ENCODE measurements at regions not wholly inside any gene's neighbourhood (a gene's known extent, or its start where the extent isn't known, plus 50 kb on each side); places are given as distances from the start of the nearest gene placed in this dataset.
A peak's percentile ranks its signal among the peaks of the same experiment; 100 is the strongest.

- FAIRE-seq: no peak
Observed at GRCh38 chr19:31179471-31179852, 169.8 kb downstream of the TSHZ3 start.

GRCh38 chr19:31178833-31179470, 170.3 kb downstream of the TSHZ3 start:
- H3K9me3 ChIP-seq: no peaks in the 10 kb centered on the region
- H3K27ac ChIP-seq: no peak overlapping the region
- intact Hi-C loops (cut with DNase I): no loop called here
- H3K4me1 ChIP-seq: no peaks in the 10 kb centered on the region
- no peak for TF ChIP-seq CTCF (IDR thresholded peaks at IDR 0.05)
- 44 to 45% methylated on average over 1 of the region's 1 CpG for WGBS, 2 donors
- ATAC-seq: no peak
- no peak overlapping the region for H3K4me3 ChIP-seq
- no peak for DNase-seq
- H3K36me3 ChIP-seq: no peaks in the 10 kb centered on the region
- H3K27me3 ChIP-seq: no peaks in the 10 kb centered on the region
- FAIRE-seq: no peak

More at GRCh38 chr19:31179471-31179852, 169.8 kb downstream of the TSHZ3 start:
- WGBS, 2 donors: 56 to 58% methylated on average over 1 of the region's 1 CpG
- no peak overlapping the region for H3K27ac ChIP-seq
- TF ChIP-seq CTCF (IDR thresholded peaks at IDR 0.05): no peak
- DNase-seq (no peak), ATAC-seq (no peak)
- H3K4me3 ChIP-seq: no peak overlapping the region
- no peaks in the 10 kb centered on the region for H3K36me3 ChIP-seq
- no peaks in the 10 kb centered on the region for H3K4me1 ChIP-seq
- H3K27me3 ChIP-seq: no peaks in the 10 kb centered on the region
- no peaks in the 10 kb centered on the region for H3K9me3 ChIP-seq
- intact Hi-C loops (cut with DNase I): no loop called here

GRCh38 chr19:31177246-31177645, 172.0 kb downstream of the TSHZ3 start:
- intact Hi-C loops (cut with DNase I): no loop called here
- FAIRE-seq (no peak), DNase-seq (no peak), ATAC-seq (no peak)
- Histone ChIP-seq H3K4me1 (no peaks in the 10 kb centered on the region), H3K27ac (no peak overlapping the region), H3K27me3 (no peaks in the 10 kb centered on the region), H3K9me3 (no peaks in the 10 kb centered on the region), H3K36me3 (no peaks in the 10 kb centered on the region), H3K4me3 (no peak overlapping the region)
- no peak for TF ChIP-seq CTCF (IDR thresholded peaks at IDR 0.05)
- WGBS, 2 donors: 35 to 45% methylated on average over 5 of the region's 5 CpGs

GRCh38 chr19:31175564-31176348, 173.5 kb downstream of the TSHZ3 start:
- Histone ChIP-seq H3K27me3 (no peaks in the 10 kb centered on the region), H3K36me3 (no peaks in the 10 kb centered on the region), H3K27ac (no peak overlapping the region), H3K4me3 (no peak overlapping the region), H3K4me1 (no peaks in the 10 kb centered on the region), H3K9me3 (no peaks in the 10 kb centered on the region)
- ATAC-seq (no peak), DNase-seq (peak in 1 of 6 donors; percentile 26), FAIRE-seq (no peak)
- intact Hi-C loops (cut with DNase I): no loop called here
- 72 to 87% methylated on average over 3 of the region's 3 CpGs for WGBS, 2 donors
- TF ChIP-seq CTCF (IDR thresholded peaks at IDR 0.05): no peak

GRCh38 chr19:31174948-31175347, 174.3 kb downstream of the TSHZ3 start:
- ATAC-seq (no peak), DNase-seq (no peak), FAIRE-seq (no peak)
- WGBS, 2 donors: 68 to 79% methylated on average over 5 of the region's 5 CpGs
- no peak for TF ChIP-seq CTCF (IDR thresholded peaks at IDR 0.05)
- Histone ChIP-seq H3K27ac (no peak overlapping the region), H3K36me3 (no peaks in the 10 kb centered on the region), H3K4me1 (no peaks in the 10 kb centered on the region), H3K4me3 (no peak overlapping the region), H3K27me3 (no peaks in the 10 kb centered on the region), H3K9me3 (no peaks in the 10 kb centered on the region)
- intact Hi-C loops (cut with DNase I): no loop called here
